H1 (cell line): ENCODE measurements at regions not wholly inside any gene's neighbourhood (a gene's known extent, or its start where the extent isn't known, plus 50 kb on each side); places are given as distances from the start of the nearest gene placed in this dataset.

Experiments used
- BCL11A ChIP-seq, 2 experiments: IDR thresholded peaks; one replicate each; pipeline ENCODE4 v1.6.1; 2011; ENCODE audit warnings: low read depth in 2 of 2, low read length in 2 of 2, mild to moderate bottlenecking in 2 of 2
- CTCF ChIP-seq, 3 experiments: IDR thresholded peaks; 1 replicate in 2 of 3; 2 replicates in 1 of 3; pipeline versions ENCODE4 v1.5.1 to v1.6.1; 2011; ENCODE audit warnings: low read length in 3 of 3, mild to moderate bottlenecking in 3 of 3, inconsistent platforms in 2 of 3, low read depth in 1 of 3, moderate library complexity in 1 of 3; ENCODE audit not compliant: insufficient read depth in 1 of 3; ENCODE audit errors: control extremely low read depth in 1 of 3
- GTF2F1 ChIP-seq: IDR thresholded peaks from 2 replicates; pipeline ENCODE4 v1.6.1; 2012; ENCODE audit warnings: low read depth, low read length, improper control_type of control experiment, borderline replicate concordance
- TAF1 ChIP-seq: IDR thresholded peaks from 2 replicates; pipeline ENCODE4 v1.6.1; 2011; ENCODE audit warnings: mild to moderate bottlenecking, low read depth, low read length

- no peak for TF ChIP-seq BCL11A (IDR thresholded peaks at IDR 0.05; ENCODE audit: low read depth in 2 of 2, low read length in 2 of 2)
- TF ChIP-seq CTCF (IDR thresholded peaks at IDR 0.05; ENCODE audit: control extremely low read depth in 1 of 3, insufficient read depth in 1 of 3, low read depth in 1 of 3, low read length in 3 of 3) = no peak
- no peak for TF ChIP-seq GTF2F1
- TF ChIP-seq TAF1 = no peak
These were observed 129.6 kb downstream of the CD24 start for GRCh38 chr6:106844930-106845329.
